Activated naive CD8-positive, alpha-beta T cell treated with anti-CD3 and anti-CD28 coated beads for 36 hours (primary cell): ENCODE measurements at regions not wholly inside any gene's neighbourhood (a gene's known extent, or its start where the extent isn't known, plus 50 kb on each side); places are given as distances from the start of the nearest gene placed in this dataset.

Source experiments
- DNase-seq: peaks from one replicate; pipeline ENCODE4 v3.0.0; 2021
- H3K27ac Mint-ChIP-seq: one replicate; pipeline ENCODE4 v1.8.0; 2022; ENCODE audit warnings: mild to moderate bottlenecking, moderate library complexity, mixed read lengths
- H3K27me3 Mint-ChIP-seq: one replicate; pipeline ENCODE4 v1.8.0; 2022; ENCODE audit warnings: mild to moderate bottlenecking, mixed read lengths
- H3K36me3 Mint-ChIP-seq: one replicate; pipeline ENCODE4 v1.8.0; 2021; ENCODE audit warnings: mild to moderate bottlenecking, mixed read lengths
- H3K4me1 Mint-ChIP-seq: one replicate; pipeline ENCODE4 v1.8.0; 2021; ENCODE audit warnings: mixed read lengths
- H3K4me3 Mint-ChIP-seq: one replicate; pipeline ENCODE4 v1.8.0; 2022; ENCODE audit warnings: mild to moderate bottlenecking, moderate library complexity, mixed read lengths
- H3K9me3 Mint-ChIP-seq: one replicate; pipeline ENCODE4 v1.8.0; 2022; ENCODE audit warnings: mixed read lengths

DNA sequence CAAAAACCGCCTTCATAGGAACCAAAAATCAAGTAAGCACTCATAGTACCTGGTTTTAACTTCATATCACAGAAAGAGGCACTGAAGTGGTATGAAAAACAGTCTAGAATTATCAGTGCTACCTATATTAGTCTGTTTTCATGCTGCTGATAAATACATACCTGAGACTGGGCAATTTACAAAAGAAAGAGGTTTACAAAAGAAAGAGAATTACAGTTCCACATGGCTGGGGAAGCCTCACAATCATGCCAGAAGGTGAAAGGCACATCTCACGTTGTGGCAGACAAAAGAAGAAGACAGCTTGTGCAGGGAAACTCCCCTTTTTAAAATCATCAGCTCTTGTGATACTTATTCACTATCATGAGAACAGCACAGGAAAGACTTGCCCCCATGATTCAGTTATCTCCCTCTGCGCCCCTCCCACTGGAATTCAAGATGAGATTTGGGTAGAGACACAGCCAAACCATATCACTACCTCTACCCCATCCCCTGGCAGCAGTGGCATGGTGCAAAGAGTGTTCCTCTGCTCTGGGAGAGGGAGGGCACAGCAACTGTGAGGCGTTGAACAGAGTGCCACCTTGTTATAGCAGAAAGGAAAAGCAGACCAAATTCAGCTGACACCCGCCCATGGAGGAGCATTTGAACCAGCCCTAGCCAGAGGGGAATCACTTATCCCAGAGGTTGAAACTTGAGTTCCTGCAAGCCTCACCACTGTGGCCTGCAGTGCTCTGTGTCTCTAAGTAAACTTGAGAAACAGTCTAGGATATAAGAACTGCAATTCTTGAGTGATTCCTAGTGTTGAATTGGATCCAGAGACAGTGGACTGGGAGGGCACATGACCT is 61.9 kb upstream of the PTPRZ1 start:
- Mint-ChIP-seq H3K27me3 (no peaks in the 10 kb centered on the region), H3K4me3 (no peak overlapping the region), H3K9me3 (peaks cover 13% of the 10 kb centered on the region), H3K4me1 (no peaks in the 10 kb centered on the region), H3K36me3 (no peaks in the 10 kb centered on the region), H3K27ac (no peak overlapping the region)
- no peak for DNase-seq

DNA sequence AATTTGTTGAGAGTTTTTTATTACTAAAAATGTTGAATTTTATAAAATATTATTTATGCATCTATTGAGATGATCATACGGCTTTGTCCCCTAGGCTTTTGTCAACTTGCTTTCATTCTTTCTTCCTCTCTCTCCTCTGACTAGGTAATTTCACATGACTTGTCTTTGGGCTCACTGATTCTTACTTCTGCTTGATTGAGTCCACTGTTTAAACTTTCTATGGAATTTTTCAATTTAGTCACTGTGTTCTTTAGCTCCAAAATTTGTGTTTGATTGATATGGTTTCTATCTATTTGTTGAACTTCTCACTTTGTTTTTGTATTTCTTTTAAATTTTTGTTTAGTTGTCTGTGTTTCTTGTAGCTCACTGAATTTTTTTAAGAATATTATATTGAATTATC is 65.9 kb upstream of the PTPRZ1 start:
- DNase-seq = no peak
- no peak overlapping the region for H3K27ac Mint-ChIP-seq
- peaks cover 9% of the 10 kb centered on the region for H3K9me3 Mint-ChIP-seq
- no peaks in the 10 kb centered on the region for H3K27me3 Mint-ChIP-seq
- no peak overlapping the region for H3K4me3 Mint-ChIP-seq
- no peaks in the 10 kb centered on the region for H3K36me3 Mint-ChIP-seq
- no peaks in the 10 kb centered on the region for H3K4me1 Mint-ChIP-seq

DNA sequence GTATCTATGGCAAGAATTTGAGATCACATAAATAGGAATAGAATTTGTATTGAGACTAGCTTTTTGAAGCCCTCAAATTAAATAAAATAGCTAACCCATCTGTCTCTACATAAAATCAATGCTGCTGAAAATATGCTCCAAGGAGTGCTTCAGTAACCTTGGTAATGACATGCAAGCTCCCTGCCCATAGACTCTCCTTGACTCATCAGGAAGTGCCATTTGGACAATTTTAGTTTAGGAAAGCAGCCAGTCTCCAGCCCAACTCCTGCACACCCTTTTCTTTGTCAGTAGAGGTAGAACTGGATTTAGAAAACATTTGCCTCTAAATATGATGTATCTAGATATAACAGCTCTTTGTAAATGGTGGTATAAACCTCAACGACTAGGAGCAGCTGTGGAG is 69.9 kb upstream of the PTPRZ1 start:
- no peaks in the 10 kb centered on the region for H3K27me3 Mint-ChIP-seq
- peaks cover 8% of the 10 kb centered on the region for H3K9me3 Mint-ChIP-seq
- no peak for DNase-seq
- H3K4me3 Mint-ChIP-seq = no peak overlapping the region
- H3K4me1 Mint-ChIP-seq = no peaks in the 10 kb centered on the region
- no peak overlapping the region for H3K27ac Mint-ChIP-seq
- no peaks in the 10 kb centered on the region for H3K36me3 Mint-ChIP-seq

DNA sequence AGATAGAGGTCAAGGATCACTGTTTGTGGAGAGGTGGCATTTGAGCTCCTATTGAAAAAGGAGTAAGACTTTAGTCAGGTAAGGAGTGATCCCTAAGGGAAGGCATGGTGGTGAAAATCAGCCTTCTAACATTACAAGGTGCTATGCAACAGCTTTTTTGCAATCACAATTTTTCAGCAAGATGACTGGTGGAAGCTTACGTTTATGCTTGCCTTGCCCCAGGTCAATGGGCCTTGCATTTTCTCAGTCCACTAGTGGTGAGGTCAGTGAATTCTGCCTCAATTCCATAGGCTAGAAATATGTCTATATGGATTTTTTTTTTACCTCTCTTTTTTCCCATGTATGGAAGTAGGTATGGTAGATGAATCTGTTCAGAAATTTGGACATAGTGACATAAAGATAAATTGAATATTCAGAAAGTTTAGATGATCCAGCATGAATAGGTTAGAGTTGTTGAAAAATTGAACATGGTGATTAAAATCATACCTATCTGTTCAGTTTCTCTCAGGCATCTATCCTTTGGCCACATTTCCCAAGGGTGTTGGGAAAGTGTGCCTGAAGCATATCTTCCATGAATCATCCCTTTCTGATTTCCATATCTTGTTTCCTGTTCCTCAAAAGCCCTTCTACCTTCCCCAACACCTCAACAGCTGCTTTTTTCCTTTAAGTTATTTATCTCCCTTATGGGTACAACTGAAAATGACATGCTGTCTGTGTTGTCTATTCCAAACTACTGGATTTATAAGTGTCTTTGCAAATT is 71.9 kb upstream of the PTPRZ1 start:
- DNase-seq = no peak
- Mint-ChIP-seq H3K4me1 (no peaks in the 10 kb centered on the region), H3K27ac (no peak overlapping the region), H3K9me3 (no peaks in the 10 kb centered on the region), H3K27me3 (no peaks in the 10 kb centered on the region), H3K36me3 (no peaks in the 10 kb centered on the region), H3K4me3 (no peak overlapping the region)

DNA sequence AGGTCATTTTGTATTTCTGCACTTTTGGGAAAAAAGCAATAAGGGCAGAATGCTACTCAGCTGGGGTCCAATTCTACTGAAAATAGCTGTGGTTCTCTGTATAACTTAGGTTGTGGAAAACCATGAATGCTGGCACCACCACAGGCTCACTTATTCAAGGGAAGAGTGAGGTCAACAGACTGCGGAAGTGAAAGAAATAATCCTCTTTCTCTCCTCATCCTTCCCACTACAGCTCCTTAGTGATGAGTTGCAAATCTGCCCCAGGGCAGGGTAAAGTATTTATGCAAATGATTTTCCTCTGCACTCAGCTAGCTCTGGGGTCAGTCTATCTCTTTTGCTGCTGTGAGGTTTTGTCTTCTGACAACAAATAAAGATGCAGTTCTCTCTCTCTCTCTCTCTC is 74.1 kb upstream of the PTPRZ1 start:
- Mint-ChIP-seq H3K4me1 (no peaks in the 10 kb centered on the region), H3K4me3 (no peak overlapping the region), H3K36me3 (no peaks in the 10 kb centered on the region), H3K27me3 (no peaks in the 10 kb centered on the region), H3K27ac (no peak overlapping the region), H3K9me3 (no peaks in the 10 kb centered on the region)
- no peak for DNase-seq

DNA sequence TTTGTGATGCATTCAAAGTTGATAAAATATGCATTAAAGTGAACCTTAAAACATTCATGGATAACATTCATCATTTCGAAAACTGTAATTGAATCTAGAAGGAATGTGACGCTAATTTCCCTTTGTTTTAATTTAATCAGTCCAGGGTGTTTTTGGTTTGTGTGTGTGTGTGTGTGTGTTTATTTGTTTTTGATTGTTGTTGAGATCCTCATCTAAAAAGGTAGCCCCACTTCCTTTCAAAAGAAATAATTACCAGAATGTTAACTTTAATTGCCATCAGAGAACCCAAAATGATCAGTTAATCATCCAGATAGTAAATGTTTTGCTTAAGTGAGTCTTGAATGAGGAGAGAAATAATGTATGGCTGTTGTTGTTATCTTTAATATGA is 74.5 kb upstream of the PTPRZ1 start:
- no peaks in the 10 kb centered on the region for H3K27me3 Mint-ChIP-seq
- H3K4me1 Mint-ChIP-seq = no peaks in the 10 kb centered on the region
- no peak overlapping the region for H3K27ac Mint-ChIP-seq
- no peaks in the 10 kb centered on the region for H3K9me3 Mint-ChIP-seq
- DNase-seq = no peak
- H3K4me3 Mint-ChIP-seq = no peak overlapping the region
- H3K36me3 Mint-ChIP-seq = no peaks in the 10 kb centered on the region

DNA sequence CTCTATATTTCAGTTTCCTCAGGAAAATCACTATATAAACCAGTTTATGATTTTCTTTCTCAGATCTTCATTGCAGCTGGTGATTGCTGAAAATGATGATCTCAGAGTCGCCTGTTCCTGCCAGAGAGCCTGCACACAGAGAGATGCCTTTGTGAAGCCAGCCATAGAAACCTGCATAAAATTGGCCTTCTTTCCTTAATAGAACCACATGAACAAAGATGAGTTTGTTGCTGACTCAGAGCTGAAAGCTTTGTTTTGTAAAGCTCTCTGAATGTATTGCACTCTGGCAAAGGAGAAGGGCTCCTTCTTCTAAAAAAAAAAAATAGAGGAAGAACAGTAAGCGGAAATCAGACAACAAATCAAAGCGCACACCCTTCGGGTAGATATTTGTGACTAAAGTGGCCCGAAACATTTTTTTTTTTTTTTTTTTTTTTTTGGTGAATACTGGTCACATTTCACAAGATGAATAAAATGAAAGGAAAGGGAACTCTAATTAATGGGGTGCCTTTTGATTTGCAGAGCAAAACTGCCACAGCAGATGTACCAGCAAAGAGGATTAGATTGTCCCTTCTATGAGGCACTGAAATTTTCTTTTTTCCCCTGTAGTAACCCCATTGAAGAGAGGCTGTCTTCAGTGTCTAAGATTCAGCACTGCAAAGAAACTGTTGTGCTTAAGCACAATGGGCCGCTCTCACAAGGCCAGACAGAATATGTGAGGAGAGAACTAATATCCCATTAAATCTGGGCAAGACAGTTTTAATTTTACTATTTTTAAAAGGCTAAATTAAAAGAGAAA is 75.1 kb upstream of the PTPRZ1 start:
- H3K4me3 Mint-ChIP-seq = no peak overlapping the region
- H3K36me3 Mint-ChIP-seq = no peaks in the 10 kb centered on the region
- no peak for DNase-seq
- H3K4me1 Mint-ChIP-seq = no peaks in the 10 kb centered on the region
- no peaks in the 10 kb centered on the region for H3K9me3 Mint-ChIP-seq
- no peaks in the 10 kb centered on the region for H3K27me3 Mint-ChIP-seq
- H3K27ac Mint-ChIP-seq = no peak overlapping the region

DNA sequence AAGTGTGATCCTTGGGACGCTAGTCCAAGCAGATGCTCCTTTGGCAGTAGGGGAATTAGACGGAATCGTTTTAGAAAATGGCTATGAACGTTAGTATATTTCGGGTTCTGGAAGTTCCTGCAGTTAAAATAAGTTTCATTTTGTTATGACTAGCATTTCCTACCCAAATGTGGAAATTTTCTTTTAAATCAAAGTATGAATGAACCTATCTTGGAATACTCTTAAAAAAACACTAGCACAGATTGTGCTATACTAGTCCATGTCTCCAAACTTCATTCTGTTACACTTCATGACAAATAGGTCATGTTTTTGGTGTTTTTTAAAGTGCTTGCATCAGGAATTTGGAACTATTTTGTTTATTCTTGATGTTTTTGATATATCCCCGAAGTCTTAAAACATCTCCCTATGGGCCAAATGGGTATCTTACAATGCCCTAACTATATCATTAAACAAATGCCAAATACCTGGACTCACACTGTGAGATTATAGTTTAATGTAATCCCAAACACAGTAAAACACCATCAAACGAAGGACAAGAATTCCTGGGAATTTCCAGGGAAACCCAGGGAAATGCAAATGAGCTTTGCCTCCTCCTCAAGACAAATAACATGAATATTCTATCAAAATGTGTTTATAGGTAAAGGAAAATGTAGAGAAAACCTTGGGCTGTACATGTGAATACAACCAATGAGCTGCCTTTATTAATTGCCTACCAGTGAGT is 75.9 kb upstream of the PTPRZ1 start:
- Mint-ChIP-seq H3K4me3 (no peak overlapping the region), H3K9me3 (no peaks in the 10 kb centered on the region), H3K27ac (no peak overlapping the region), H3K27me3 (no peaks in the 10 kb centered on the region), H3K36me3 (no peaks in the 10 kb centered on the region), H3K4me1 (no peaks in the 10 kb centered on the region)
- DNase-seq = no peak

DNA sequence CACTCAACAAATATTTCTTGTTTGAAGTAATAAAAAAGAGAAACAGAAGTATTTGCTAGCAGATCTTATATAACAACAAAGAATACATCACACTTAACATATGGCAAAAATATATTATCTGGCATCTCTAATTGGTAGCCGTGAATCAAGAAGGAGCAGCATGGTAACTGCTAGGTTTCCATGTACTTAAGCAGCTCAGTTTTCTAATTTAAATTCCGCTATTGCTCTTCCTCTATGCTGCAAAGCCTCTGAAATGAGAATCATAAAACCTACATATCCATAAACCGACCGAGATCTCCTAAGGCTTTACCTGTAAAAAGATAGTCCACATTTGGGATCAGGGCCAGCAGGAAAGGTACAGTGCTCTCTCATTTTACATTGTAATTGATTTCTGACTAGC is 76.6 kb upstream of the PTPRZ1 start:
- Mint-ChIP-seq H3K9me3 (no peaks in the 10 kb centered on the region), H3K27ac (no peak overlapping the region), H3K4me1 (no peaks in the 10 kb centered on the region)

DNA sequence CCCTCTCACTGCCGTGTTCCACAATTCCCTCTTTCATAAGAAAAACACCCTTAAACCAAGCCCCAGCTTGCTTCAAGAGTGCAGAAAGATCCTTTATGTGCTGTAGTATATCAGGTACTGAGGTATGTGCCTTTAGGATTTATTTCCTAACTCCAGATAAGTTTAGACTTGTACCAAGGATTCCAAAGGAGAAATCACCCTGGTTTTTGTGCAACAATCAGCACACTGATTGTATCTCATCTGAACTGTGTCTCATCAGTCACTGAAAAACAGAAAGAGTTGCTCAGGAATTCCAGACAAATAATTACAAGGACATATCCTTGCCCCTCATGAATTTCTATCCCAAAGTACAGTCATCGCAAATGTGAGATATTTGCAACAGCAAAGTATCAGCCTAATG is 77.2 kb upstream of the PTPRZ1 start:
- Mint-ChIP-seq H3K4me1 (no peaks in the 10 kb centered on the region), H3K27ac (no peak overlapping the region), H3K27me3 (no peaks in the 10 kb centered on the region), H3K4me3 (no peak overlapping the region), H3K9me3 (no peaks in the 10 kb centered on the region), H3K36me3 (no peaks in the 10 kb centered on the region)
- no peak for DNase-seq

More for the DNA sequence above, 76.6 kb upstream of the PTPRZ1 start:
- no peak for DNase-seq
- Mint-ChIP-seq H3K4me3 (no peak overlapping the region), H3K36me3 (no peaks in the 10 kb centered on the region), H3K27me3 (no peaks in the 10 kb centered on the region)

DNA sequence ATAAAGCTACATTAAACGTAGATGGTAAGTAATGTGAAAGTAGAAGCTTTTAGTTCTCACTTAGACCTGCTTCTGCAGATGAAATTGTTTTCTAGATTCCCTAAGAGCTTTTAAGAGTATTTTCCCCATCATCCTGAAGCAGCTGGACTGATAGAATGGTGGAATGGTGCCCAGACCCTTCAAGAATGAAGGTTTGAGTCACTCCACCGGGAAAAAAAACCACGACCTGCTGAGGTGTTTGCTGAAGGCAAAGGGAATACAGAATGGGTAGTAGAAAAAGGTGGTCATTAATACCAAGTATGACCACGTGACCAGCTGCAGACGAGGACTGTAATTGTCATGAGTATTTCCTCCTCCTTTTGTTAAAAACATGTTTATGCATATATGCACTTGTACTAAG is 79.2 kb upstream of the PTPRZ1 start:
- DNase-seq = no peak
- no peaks in the 10 kb centered on the region for H3K4me1 Mint-ChIP-seq
- peaks cover 6% of the 10 kb centered on the region for H3K9me3 Mint-ChIP-seq
- no peaks in the 10 kb centered on the region for H3K27me3 Mint-ChIP-seq
- no peak overlapping the region for H3K27ac Mint-ChIP-seq
- no peaks in the 10 kb centered on the region for H3K36me3 Mint-ChIP-seq
- no peak overlapping the region for H3K4me3 Mint-ChIP-seq

DNA sequence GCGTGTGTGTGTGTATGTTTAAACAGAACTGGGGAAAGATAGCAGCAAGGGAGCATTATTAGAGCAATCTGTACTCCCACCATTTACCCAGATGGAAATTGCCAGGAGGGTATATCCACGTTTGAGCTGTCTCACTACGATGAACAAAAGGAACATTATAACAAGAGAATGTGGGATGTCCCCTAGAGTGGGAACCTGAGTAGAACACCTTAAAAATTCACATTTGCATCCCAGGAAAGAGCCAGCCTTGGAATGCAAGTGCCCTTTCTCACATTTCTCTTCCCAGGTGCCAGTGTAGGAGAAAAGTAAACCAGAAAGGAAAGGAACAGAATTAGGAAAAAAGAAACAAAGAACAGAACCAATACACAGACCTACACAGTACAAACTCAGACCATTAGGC is 95.3 kb upstream of the PTPRZ1 start:
- Mint-ChIP-seq H3K4me3 (no peak overlapping the region), H3K36me3 (no peaks in the 10 kb centered on the region), H3K9me3 (no peaks in the 10 kb centered on the region), H3K27ac (no peak overlapping the region), H3K4me1 (no peaks in the 10 kb centered on the region), H3K27me3 (no peaks in the 10 kb centered on the region)
- DNase-seq = no peak

DNA sequence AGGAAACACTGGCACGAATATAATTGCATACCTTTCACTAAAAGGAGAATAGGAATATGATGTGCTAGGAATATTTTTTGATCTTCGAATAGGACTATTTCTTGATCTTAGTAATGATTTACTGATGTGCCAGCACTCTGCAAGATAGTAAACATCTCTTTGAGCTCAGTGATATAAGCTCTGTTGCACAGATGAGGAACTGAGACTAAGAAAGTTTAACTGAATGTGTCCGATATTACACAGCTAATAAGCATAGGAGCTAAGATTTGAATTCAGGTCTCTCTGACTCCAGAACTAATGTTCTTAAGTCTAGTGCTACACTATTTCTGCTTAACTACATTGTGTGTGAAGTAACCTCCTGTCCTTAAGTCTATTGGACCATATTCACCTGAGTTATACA is 98.4 kb upstream of the PTPRZ1 start:
- no peak for DNase-seq
- Mint-ChIP-seq H3K27ac (no peak overlapping the region), H3K27me3 (no peaks in the 10 kb centered on the region), H3K4me3 (no peak overlapping the region), H3K36me3 (no peaks in the 10 kb centered on the region), H3K4me1 (no peaks in the 10 kb centered on the region), H3K9me3 (no peaks in the 10 kb centered on the region)

DNA sequence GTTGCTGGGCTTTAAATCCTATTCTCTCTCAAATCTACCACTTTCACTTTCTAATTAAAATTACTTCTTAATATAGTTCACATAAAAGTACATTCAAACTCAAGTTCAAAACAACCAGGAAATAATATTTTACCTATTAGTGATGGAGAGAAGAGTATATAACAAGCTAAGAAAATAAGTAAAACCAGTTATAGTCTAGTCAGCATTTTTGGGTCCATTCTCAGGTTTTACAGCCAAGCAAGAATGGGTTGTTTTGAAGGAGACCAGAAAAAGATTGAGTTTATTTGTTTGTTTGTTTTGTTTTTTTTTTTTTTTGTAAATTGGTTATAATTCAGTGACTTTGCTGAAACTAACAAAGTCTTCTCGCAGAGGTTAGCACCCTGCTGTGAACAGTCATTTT is 106.3 kb upstream of the PTPRZ1 start:
- no peaks in the 10 kb centered on the region for H3K36me3 Mint-ChIP-seq
- no peaks in the 10 kb centered on the region for H3K9me3 Mint-ChIP-seq
- DNase-seq = no peak
- no peak overlapping the region for H3K4me3 Mint-ChIP-seq
- no peak overlapping the region for H3K27ac Mint-ChIP-seq
- H3K27me3 Mint-ChIP-seq = no peaks in the 10 kb centered on the region
- H3K4me1 Mint-ChIP-seq = no peaks in the 10 kb centered on the region

DNA sequence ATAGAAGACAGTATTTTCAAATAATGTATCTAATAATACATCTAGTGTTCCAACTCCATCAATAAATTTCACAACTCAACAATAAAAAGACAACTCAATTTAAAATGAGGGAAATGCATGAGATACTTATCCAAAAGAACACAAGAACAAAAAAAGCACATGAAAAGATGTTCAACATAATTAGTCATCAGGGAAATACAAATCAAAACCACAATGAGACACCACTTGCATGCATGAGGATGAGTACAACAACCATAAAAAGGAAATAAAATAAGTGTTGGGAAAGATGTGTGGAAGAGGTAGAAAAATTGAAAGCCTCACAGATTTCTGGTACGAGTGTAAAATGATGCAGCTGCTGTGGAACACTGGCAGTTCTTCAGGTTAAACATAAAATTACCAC is 111.6 kb upstream of the PTPRZ1 start:
- Mint-ChIP-seq H3K27ac (no peak overlapping the region), H3K36me3 (no peaks in the 10 kb centered on the region), H3K4me1 (no peaks in the 10 kb centered on the region), H3K4me3 (no peak overlapping the region), H3K27me3 (no peaks in the 10 kb centered on the region), H3K9me3 (peaks cover 2% of the 10 kb centered on the region)
- DNase-seq = no peak
